ENCODE measurements at regions not wholly inside any gene's neighbourhood (a gene's known extent, or its start where the extent isn't known, plus 50 kb on each side); places are given as distances from the start of the nearest gene placed in this dataset.

- DNase-seq, result no peak
These were observed 203.1 kb upstream of the C14orf180 start for GRCh38 chr14:104376202-104377140.

GRCh38 chr14:104377256-104377655 lies 202.3 kb upstream of the C14orf180 start:
- DNase-seq, result no peak

- DNase-seq, result no peak
These were observed 200.9 kb upstream of the C14orf180 start for GRCh38 chr14:104378698-104379113.

GRCh38 chr14:104382361-104383087 lies 197.0 kb upstream of the C14orf180 start:
- no peak for DNase-seq

- DNase-seq, result peak; percentile 81
These were observed 196.2 kb upstream of the C14orf180 start for GRCh38 chr14:104383088-104383995.

- DNase-seq, result peak; percentile 81
These were observed 195.4 kb upstream of the C14orf180 start for GRCh38 chr14:104383996-104384775.

GRCh38 chr14:104384776-104385071 lies 194.8 kb upstream of the C14orf180 start:
- no peak for DNase-seq

GRCh38 chr14:104385111-104385510 lies 194.5 kb upstream of the C14orf180 start:
- DNase-seq, result no peak

- DNase-seq, result no peak
These were observed 193.9 kb upstream of the C14orf180 start for GRCh38 chr14:104385531-104386101.

- DNase-seq, result no peak
These were observed 193.3 kb upstream of the C14orf180 start for GRCh38 chr14:104386151-104386841.

- DNase-seq, result no peak
These were observed 192.2 kb upstream of the C14orf180 start for GRCh38 chr14:104387022-104388010.

GRCh38 chr14:104388011-104388521 lies 191.5 kb upstream of the C14orf180 start:
- DNase-seq, result no peak

GRCh38 chr14:104388541-104389325 lies 190.8 kb upstream of the C14orf180 start:
- no peak for DNase-seq

- no peak for DNase-seq
These were observed 190.0 kb upstream of the C14orf180 start for GRCh38 chr14:104389326-104390220.

- DNase-seq, result no peak
These were observed 189.2 kb upstream of the C14orf180 start for GRCh38 chr14:104390221-104390931.

GRCh38 chr14:104390941-104391901 lies 188.3 kb upstream of the C14orf180 start:
- no peak for DNase-seq
